ENCODE measurements at regions not wholly inside any gene's neighbourhood (a gene's known extent, or its start where the extent isn't known, plus 50 kb on each side); places are given as distances from the start of the nearest gene placed in this dataset.

DNA sequence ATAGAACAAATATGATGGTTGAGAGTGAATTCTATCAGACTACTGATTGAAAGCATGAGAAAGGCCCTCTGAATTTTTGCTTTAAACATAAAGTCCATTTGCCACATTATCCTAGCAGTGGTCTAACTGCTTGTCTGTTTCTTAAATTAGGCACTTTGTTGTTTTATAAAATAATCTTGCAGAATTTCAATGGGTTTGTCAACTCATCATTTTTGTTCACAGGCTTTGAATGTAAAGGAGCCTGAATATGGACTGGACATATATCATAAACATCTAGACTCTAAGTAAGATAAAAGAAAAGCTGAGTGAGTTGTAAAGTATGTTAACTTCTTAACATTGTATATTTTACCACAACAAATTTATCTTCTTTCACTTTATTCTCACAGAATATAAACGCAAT is 845.9 kb downstream of the SUCLG1 start:
- no peak overlapping the region for H3K4me2 ChIP-seq
- FAIRE-seq (no peak), DNase-seq (ENCODE audit: low read depth in 1 of 2, low spot score in 1 of 2) (no peak), ATAC-seq (no peak)
- WGBS (ENCODE audit: missing lambda C conversion rate): 23% methylated on average over 1 of the region's 1 CpG
- ChIA-PET CTCF (no interaction called here), POLR2A (no interaction called here)
- no peak overlapping the region for H3K4me3 ChIP-seq
- no peak overlapping the region for H3K27ac ChIP-seq
- H3K9me3 ChIP-seq: 0 out of 3 replicates have a peak, but pooled peaks cover 6% of the 10 kb centered on the region
- TF ChIP-seq RNF2 (IDR thresholded peaks at IDR 0.05; ENCODE audit: borderline replicate concordance, low read depth): no peak
- TF ChIP-seq, protein P1, sequence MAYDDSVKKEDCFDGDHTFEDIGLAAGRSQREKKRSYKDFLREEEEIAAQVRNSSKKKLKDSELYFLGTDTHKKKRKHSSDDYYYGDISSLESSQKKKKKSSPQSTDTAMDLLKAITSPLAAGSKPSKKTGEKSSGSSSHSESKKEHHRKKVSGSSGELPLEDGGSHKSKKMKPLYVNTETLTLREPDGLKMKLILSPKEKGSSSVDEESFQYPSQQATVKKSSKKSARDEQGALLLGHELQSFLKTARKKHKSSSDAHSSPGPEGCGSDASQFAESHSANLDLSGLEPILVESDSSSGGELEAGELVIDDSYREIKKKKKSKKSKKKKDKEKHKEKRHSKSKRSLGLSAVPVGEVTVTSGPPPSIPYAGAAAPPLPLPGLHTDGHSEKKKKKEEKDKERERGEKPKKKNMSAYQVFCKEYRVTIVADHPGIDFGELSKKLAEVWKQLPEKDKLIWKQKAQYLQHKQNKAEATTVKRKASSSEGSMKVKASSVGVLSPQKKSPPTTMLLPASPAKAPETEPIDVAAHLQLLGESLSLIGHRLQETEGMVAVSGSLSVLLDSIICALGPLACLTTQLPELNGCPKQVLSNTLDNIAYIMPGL (CRISPR knock-in tag; IDR thresholded peaks at IDR 0.05; ENCODE audit: borderline replicate concordance): no peak
- no peak for TF ChIP-seq ESRRA (IDR thresholded peaks at IDR 0.05; ENCODE audit: borderline replicate concordance, low read length)
- H3K4me1 ChIP-seq: no peaks in the 10 kb centered on the region

GRCh38 chr2:83602753-83603152 is 856.3 kb downstream of the SUCLG1 start:
- FAIRE-seq: no peak
- WGBS (ENCODE audit: missing lambda C conversion rate): 50% methylated on average over 6 of the region's 6 CpGs
- Histone ChIP-seq H3K9me3 (peaks cover 6% of the 10 kb centered on the region; the same call in 1 of the 3 replicates), H3K4me2 (no peak overlapping the region), H3K27ac (no peak overlapping the region), H3K4me1 (no peaks in the 10 kb centered on the region), H3K4me3 (no peak overlapping the region)
- POLR2A ChIA-PET: no interaction called here
- CTCF ChIA-PET: interaction anchor here (0.7 to 0.9 kb wide), 2 partner anchors 20 to 44 kb away, joined by 3 read pairs; no protein-coding TSS in a partner anchor
- DNase-seq (ENCODE audit: low read depth in 1 of 2, low spot score in 1 of 2): peak in 1 of 2 experiments; percentile 6
- TF ChIP-seq EP300 (IDR thresholded peaks at IDR 0.05) (no peak), CHD4 (IDR thresholded peaks at IDR 0.05; ENCODE audit: borderline replicate concordance) (no peak), PBX3 (IDR thresholded peaks at IDR 0.05) (no peak), RNF2 (IDR thresholded peaks at IDR 0.05; ENCODE audit: borderline replicate concordance, low read depth) (no peak), NPAS2 (CRISPR knock-in tag; IDR thresholded peaks at IDR 0.05; ENCODE audit: borderline replicate concordance) (no peak), NR3C1 (IDR thresholded peaks at IDR 0.05) (no peak), PHF8 (IDR thresholded peaks at IDR 0.05; ENCODE audit: borderline replicate concordance, low read depth) (no peak), HEYL (CRISPR knock-in tag; IDR thresholded peaks at IDR 0.05) (no peak), CEBPB (IDR thresholded peaks at IDR 0.05) (no peak), POLR2AphosphoS2 (conservative IDR thresholded peaks at IDR 0.05; ENCODE audit: low read length) (no peak), RAD21 (conservative IDR thresholded peaks at IDR 0.05 in 1 of 2, IDR thresholded peaks at IDR 0.05 in 1 of 2) (no peak), FOSL2 (IDR thresholded peaks at IDR 0.05) (no peak), FOSL2 (CRISPR knock-in tag; IDR thresholded peaks at IDR 0.05) (no peak)
- TF ChIP-seq, protein P2, sequence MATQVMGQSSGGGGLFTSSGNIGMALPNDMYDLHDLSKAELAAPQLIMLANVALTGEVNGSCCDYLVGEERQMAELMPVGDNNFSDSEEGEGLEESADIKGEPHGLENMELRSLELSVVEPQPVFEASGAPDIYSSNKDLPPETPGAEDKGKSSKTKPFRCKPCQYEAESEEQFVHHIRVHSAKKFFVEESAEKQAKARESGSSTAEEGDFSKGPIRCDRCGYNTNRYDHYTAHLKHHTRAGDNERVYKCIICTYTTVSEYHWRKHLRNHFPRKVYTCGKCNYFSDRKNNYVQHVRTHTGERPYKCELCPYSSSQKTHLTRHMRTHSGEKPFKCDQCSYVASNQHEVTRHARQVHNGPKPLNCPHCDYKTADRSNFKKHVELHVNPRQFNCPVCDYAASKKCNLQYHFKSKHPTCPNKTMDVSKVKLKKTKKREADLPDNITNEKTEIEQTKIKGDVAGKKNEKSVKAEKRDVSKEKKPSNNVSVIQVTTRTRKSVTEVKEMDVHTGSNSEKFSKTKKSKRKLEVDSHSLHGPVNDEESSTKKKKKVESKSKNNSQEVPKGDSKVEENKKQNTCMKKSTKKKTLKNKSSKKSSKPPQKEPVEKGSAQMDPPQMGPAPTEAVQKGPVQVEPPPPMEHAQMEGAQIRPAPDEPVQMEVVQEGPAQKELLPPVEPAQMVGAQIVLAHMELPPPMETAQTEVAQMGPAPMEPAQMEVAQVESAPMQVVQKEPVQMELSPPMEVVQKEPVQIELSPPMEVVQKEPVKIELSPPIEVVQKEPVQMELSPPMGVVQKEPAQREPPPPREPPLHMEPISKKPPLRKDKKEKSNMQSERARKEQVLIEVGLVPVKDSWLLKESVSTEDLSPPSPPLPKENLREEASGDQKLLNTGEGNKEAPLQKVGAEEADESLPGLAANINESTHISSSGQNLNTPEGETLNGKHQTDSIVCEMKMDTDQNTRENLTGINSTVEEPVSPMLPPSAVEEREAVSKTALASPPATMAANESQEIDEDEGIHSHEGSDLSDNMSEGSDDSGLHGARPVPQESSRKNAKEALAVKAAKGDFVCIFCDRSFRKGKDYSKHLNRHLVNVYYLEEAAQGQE (IDR thresholded peaks at IDR 0.05): no peak
- TF ChIP-seq, protein P3, sequence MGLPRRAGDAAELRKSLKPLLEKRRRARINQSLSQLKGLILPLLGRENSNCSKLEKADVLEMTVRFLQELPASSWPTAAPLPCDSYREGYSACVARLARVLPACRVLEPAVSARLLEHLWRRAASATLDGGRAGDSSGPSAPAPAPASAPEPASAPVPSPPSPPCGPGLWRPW (IDR thresholded peaks at IDR 0.05): no peak
- ATAC-seq: no peak
